GM12872 (cell line): ENCODE measurements at regions not wholly inside any gene's neighbourhood (a gene's known extent, or its start where the extent isn't known, plus 50 kb on each side); places are given as distances from the start of the nearest gene placed in this dataset.

ENCODE experiments used
- CTCF ChIP-seq: IDR thresholded peaks from 3 replicates; pipeline ENCODE4 v1.5.1; 2011; ENCODE audit warnings: low read depth, mild to moderate bottlenecking, low read length, moderate library complexity; ENCODE audit not compliant: insufficient read depth

- TF ChIP-seq CTCF = no peak
Observed at GRCh38 chr12:77594366-77594765, 236.3 kb upstream of the NAV3 start.

- TF ChIP-seq CTCF = no peak
Observed at GRCh38 chr12:77592836-77593235, 237.9 kb upstream of the NAV3 start.

- no peak for TF ChIP-seq CTCF
Observed at GRCh38 chr12:77591959-77592743, 238.5 kb upstream of the NAV3 start.

GRCh38 chr12:77590306-77590705, 240.4 kb upstream of the NAV3 start:
- no peak for TF ChIP-seq CTCF

GRCh38 chr12:77584860-77585259, 245.8 kb upstream of the NAV3 start:
- TF ChIP-seq CTCF = no peak

GRCh38 chr12:77578466-77579220, 252.1 kb upstream of the NAV3 start:
- TF ChIP-seq CTCF = no peak

GRCh38 chr12:77577791-77578190, 252.9 kb upstream of the NAV3 start:
- no peak for TF ChIP-seq CTCF
